Ascending aorta (tissue), 2 donors: ENCODE measurements at regions not wholly inside any gene's neighbourhood (a gene's known extent, or its start where the extent isn't known, plus 50 kb on each side); places are given as distances from the start of the nearest gene placed in this dataset.

Experiments
- DNase-seq, 2 donors: peaks; one replicate each; pipeline ENCODE4 v3.0.0-alpha.2; 2019; ENCODE audit warnings: low spot score in 2 of 2
- H3K27ac ChIP-seq, 2 donors: fragments of 200-600 bp; sonication (generic); one replicate each; pipeline ENCODE4 v1.5.1; 2016 to 2017; ENCODE audit warnings: mild to moderate bottlenecking in 1 of 2
- H3K27me3 ChIP-seq: fragments of 200-600 bp; sonication (generic); one replicate; pipeline ENCODE4 v1.5.1; 2017
- H3K36me3 ChIP-seq, 2 donors: fragments of 200-600 bp; sonication (generic); one replicate each; pipeline ENCODE4 v1.5.1; 2016
- H3K4me1 ChIP-seq, 2 donors: fragments of 200-600 bp; sonication (generic); one replicate each; pipeline ENCODE4 v1.5.1; 2016 to 2017; ENCODE audit warnings: mild to moderate bottlenecking in 1 of 2
- H3K4me3 ChIP-seq, 2 donors: fragments of 200-600 bp; sonication (generic); one replicate each; pipeline ENCODE4 v1.5.1; 2016 to 2017; ENCODE audit warnings: mild to moderate bottlenecking in 1 of 2
- H3K9me3 ChIP-seq, 2 donors: fragments of 200-600 bp; sonication (generic); one replicate each; pipeline ENCODE4 v1.5.1; 2016
- CTCF ChIP-seq, 3 experiments: fragments of 200-600 bp in 2 of 3; fragments of 450-650 bp in 1 of 3; sonication (generic) in 2 of 3; IDR thresholded peaks; one replicate each; pipeline ENCODE4 v1.5.1; 2016 to 2019; ENCODE audit warnings: antibody characterized with exemption in 3 of 3, mild to moderate bottlenecking in 1 of 3, moderate library complexity in 1 of 3
- intact Hi-C: fragments of 100-400 bp; cut with DNase I; formaldehyde crosslinking; loops from one replicate; pipeline ENCODE4 v1.15.1; 2023

GRCh38 chr2:177153805-177154204 lies 58.8 kb upstream of the HNRNPA3 start:
- no peak for TF ChIP-seq CTCF (IDR thresholded peaks at IDR 0.05)
- Histone ChIP-seq H3K27ac (no peak overlapping the region), H3K4me1 (no peaks in the 10 kb centered on the region), H3K4me3 (no peak overlapping the region), H3K27me3 (no peaks in the 10 kb centered on the region), H3K36me3 (no peaks in the 10 kb centered on the region), H3K9me3 (no peaks in the 10 kb centered on the region)
- no peak for DNase-seq
- intact Hi-C loops = no loop called here

GRCh38 chr2:177154809-177155208 lies 57.8 kb upstream of the HNRNPA3 start:
- no peak for TF ChIP-seq CTCF (IDR thresholded peaks at IDR 0.05)
- no peak overlapping the region for H3K27ac ChIP-seq
- no peak for DNase-seq
- no peaks in the 10 kb centered on the region for H3K4me1 ChIP-seq
- intact Hi-C loops = no loop called here
- no peak overlapping the region for H3K4me3 ChIP-seq
- H3K9me3 ChIP-seq = no peaks in the 10 kb centered on the region
- H3K36me3 ChIP-seq = no peaks in the 10 kb centered on the region
- no peaks in the 10 kb centered on the region for H3K27me3 ChIP-seq

GRCh38 chr2:177155631-177156030 lies 57.0 kb upstream of the HNRNPA3 start:
- no peak for DNase-seq
- H3K4me1 ChIP-seq = no peaks in the 10 kb centered on the region
- H3K27ac ChIP-seq = no peak overlapping the region
- no peak for TF ChIP-seq CTCF (IDR thresholded peaks at IDR 0.05)
- no peaks in the 10 kb centered on the region for H3K9me3 ChIP-seq
- no peak overlapping the region for H3K4me3 ChIP-seq
- no peaks in the 10 kb centered on the region for H3K36me3 ChIP-seq
- no peaks in the 10 kb centered on the region for H3K27me3 ChIP-seq
- intact Hi-C loops = no loop called here

GRCh38 chr2:177161741-177162460 lies 50.7 kb upstream of the HNRNPA3 start:
- Histone ChIP-seq H3K9me3 (no peaks in the 10 kb centered on the region), H3K4me3 (no peak overlapping the region), H3K27me3 (no peaks in the 10 kb centered on the region), H3K36me3 (no peaks in the 10 kb centered on the region), H3K4me1 (peaks cover 0 to 5% of the 10 kb centered on the region in 2 donors), H3K27ac (no peak overlapping the region)
- intact Hi-C loops = loop anchor here (5.0 kb wide), 5 partner anchors 230 to 1035 kb away; partner anchors contain the start of genes AGPS and HOXD8
- DNase-seq = peak in 1 of 2 donors; percentile 65
- TF ChIP-seq CTCF (IDR thresholded peaks at IDR 0.05) = peak; percentile 9 to 59 (median 47)
